Esophagus muscularis mucosa (tissue), 3 donors: ENCODE measurements at regions not wholly inside any gene's neighbourhood (a gene's known extent, or its start where the extent isn't known, plus 50 kb on each side); places are given as distances from the start of the nearest gene placed in this dataset.

Source experiments
- CTCF ChIP-seq, 3 experiments: fragments of 200-600 bp in 2 of 3; fragments of 450-650 bp in 1 of 3; sonication (generic) in 2 of 3; IDR thresholded peaks; one replicate each; pipeline ENCODE4 v1.5.1; 2017 to 2019; ENCODE audit warnings: antibody characterized with exemption in 3 of 3, mild to moderate bottlenecking in 2 of 3, moderate library complexity in 1 of 3
- EP300 ChIP-seq: sonication (generic); formaldehyde crosslinking; IDR thresholded peaks from one replicate; pipeline ENCODE4 v1.6.1; 2017; ENCODE audit warnings: antibody characterized with exemption

DNA sequence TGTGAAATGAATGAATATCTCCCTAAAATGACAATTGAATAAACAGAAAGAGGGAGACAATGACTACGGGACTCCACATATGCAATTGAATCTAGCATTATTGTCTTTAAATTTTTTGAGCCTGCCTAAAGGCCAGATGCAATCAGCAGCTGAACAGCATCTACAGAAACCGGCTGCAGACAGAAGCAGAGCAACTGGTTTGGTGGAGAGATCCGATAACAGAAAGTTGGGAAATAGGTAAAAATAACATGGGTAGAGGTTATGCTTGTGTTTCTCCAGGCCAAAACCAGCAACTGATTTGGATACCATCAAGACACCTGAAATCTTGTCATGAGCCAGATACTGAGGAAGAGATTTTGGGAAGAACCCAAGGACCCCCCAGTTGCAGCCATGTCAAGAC, 146.6 kb downstream of the ZNF33B start:
- TF ChIP-seq EP300: no peak
- TF ChIP-seq CTCF (IDR thresholded peaks at IDR 0.05): no peak
